Heart left ventricle (tissue), 16 donors: ENCODE measurements at regions not wholly inside any gene's neighbourhood (a gene's known extent, or its start where the extent isn't known, plus 50 kb on each side); places are given as distances from the start of the nearest gene placed in this dataset.

Source experiments
- ATAC-seq, 4 donors: fragments of 200-7000 bp; cut with Tn5 transposase; one replicate each; pipeline ENCODE4 v1.9.1; 2020 to 2022; ENCODE audit warnings: moderate library complexity in 4 of 4, mild to moderate bottlenecking in 3 of 4, moderate number of reproducible peaks in 1 of 4
- DNase-seq, 5 donors: peaks; one replicate each; pipeline ENCODE4 v3.0.0-alpha.2; 2020
- H3K27ac ChIP-seq, 12 donors: fragments of 200-600 bp; sonication (generic) in 4 of 12; one replicate each; pipeline versions ENCODE4 v1.5.0 to v1.8.0; 2016 to 2022; ENCODE audit warnings: mild to moderate bottlenecking in 2 of 12
- H3K27me3 ChIP-seq, 9 donors: fragments of 200-600 bp; sonication (generic) in 2 of 9; one replicate each; pipeline versions ENCODE4 v1.5.1 to v1.8.0; 2016 to 2022; ENCODE audit warnings: mild to moderate bottlenecking in 3 of 9
- H3K36me3 ChIP-seq, 9 donors: fragments of 200-600 bp; sonication (generic) in 2 of 9; one replicate each; pipeline versions ENCODE4 v1.5.0 to v1.8.0; 2018 to 2022; ENCODE audit warnings: mild to moderate bottlenecking in 2 of 9
- H3K4me1 ChIP-seq, 12 donors: fragments of 200-600 bp; sonication (generic) in 4 of 12; one replicate each; pipeline versions ENCODE4 v1.5.0 to v1.8.0; 2016 to 2022; ENCODE audit warnings: mild to moderate bottlenecking in 3 of 12
- H3K4me3 ChIP-seq, 12 donors: fragments of 200-600 bp; sonication (generic) in 4 of 12; one replicate each; pipeline versions ENCODE4 v1.5.0 to v1.8.0; 2017 to 2022; ENCODE audit warnings: mild to moderate bottlenecking in 9 of 12, moderate library complexity in 4 of 12
- H3K9me3 ChIP-seq, 12 donors: fragments of 200-600 bp; sonication (generic) in 4 of 12; one replicate each; pipeline versions ENCODE4 v1.5.0 to v1.8.0; 2016 to 2022; ENCODE audit warnings: mild to moderate bottlenecking in 1 of 12
- POLR2A ChIP-seq, 2 donors: fragments of 450-650 bp; IDR thresholded peaks; one replicate each; pipeline ENCODE4 v1.6.1; 2017; ENCODE audit warnings: antibody characterized with exemption in 2 of 2, mild to moderate bottlenecking in 2 of 2, moderate library complexity in 2 of 2
- WGBS, 4 donors: extraction: QIAGEN DNeasy Blood & Tissue Kit in 2 of 4; methylation state at CpG; one replicate each; pipeline versions ENCODE4 v1.1.5 to v1.1.7; 2013 to 2018; 5-methylcytosine and 5-hydroxymethylcytosine counted together
- intact Hi-C, 10 donors: fragments of 100-400 bp; cut with DNase I; formaldehyde crosslinking; loops; one replicate each; pipeline versions ENCODE4 v1.11.1 to v1.14.2; 2022
- TF ChIP-seq, protein P1 (sequence below), 12 donors: fragments of 200-600 bp; sonication (generic) in 4 of 12; IDR thresholded peaks; one replicate each; pipeline versions ENCODE4 v1.5.0 to v1.8.0; 2018 to 2022; ENCODE audit warnings: antibody characterized with exemption in 12 of 12, mild to moderate bottlenecking in 5 of 12
- donor health status: ischemic (EF 13 %, LVEDD 7.1; RV severe dilation, severe dysfunction).
- donor health status: healthy with polysubstance abuse.
- donor health status: DM: no; HTN: yes; CAD: no.
- donor health status: DM: no; HTN: no; CAD: no.
- donor health status: ischemic (EF 25% LVEDD 6.9; RV normal size, moderate dysfunction).
- donor health status: ischemic (EF 25% LVEDD 5.7; RV mildly dilated, moderate dysfunction).
- donor health status: healthy.
- donor health status: DM: yes; HTN: yes; CAD: no.
- donor health status: ischemic (EF 35%, LVEDD 5.7; RV mildly dilated, moderate dysfunction).
- donor health status: nonischemic (EF 11% LVEDD 7.7; RV severe dilation, severe dysfunction).
- donor health status: DM: yes; HTN: yes; CAD: no.
- donor health status: PGD.
- donor health status: ischemic (EF 29% LVEDD 5.4; RV normal size, mild dysfunction).
- donor health status: nonischemic (EF 23%, LVEDD 6.1; RV moderate dilation, normal function).

DNA sequence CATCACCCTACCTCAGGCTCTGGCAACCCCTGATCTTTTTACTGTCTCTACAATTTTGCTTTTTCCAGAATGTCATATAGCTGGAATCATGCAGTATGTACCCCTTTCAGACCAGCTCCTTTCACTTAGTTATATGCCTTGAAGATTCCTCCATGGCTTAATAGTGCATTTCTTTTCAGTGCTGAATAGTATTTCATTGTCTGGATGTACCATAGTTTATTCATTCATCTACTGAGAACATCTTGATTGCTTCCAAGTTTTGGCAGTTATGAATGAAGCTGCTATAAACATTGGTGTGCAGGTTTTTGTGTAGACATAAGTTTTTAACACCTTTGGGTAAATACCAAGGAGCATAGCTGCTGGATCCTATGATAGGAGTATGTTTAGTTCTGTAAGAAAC is 50.8 kb upstream of the ANP32A start:
- Histone ChIP-seq H3K4me1 (peaks cover 0 to 8% (median 0%) of the 10 kb centered on the region in 12 donors), H3K36me3 (no peaks in the 10 kb centered on the region), H3K9me3 (no peaks in the 10 kb centered on the region), H3K27me3 (peaks cover 0 to 5% (median 0%) of the 10 kb centered on the region in 9 donors), H3K4me3 (no peak overlapping the region), H3K27ac (no peak overlapping the region)
- TF ChIP-seq, protein P1, sequence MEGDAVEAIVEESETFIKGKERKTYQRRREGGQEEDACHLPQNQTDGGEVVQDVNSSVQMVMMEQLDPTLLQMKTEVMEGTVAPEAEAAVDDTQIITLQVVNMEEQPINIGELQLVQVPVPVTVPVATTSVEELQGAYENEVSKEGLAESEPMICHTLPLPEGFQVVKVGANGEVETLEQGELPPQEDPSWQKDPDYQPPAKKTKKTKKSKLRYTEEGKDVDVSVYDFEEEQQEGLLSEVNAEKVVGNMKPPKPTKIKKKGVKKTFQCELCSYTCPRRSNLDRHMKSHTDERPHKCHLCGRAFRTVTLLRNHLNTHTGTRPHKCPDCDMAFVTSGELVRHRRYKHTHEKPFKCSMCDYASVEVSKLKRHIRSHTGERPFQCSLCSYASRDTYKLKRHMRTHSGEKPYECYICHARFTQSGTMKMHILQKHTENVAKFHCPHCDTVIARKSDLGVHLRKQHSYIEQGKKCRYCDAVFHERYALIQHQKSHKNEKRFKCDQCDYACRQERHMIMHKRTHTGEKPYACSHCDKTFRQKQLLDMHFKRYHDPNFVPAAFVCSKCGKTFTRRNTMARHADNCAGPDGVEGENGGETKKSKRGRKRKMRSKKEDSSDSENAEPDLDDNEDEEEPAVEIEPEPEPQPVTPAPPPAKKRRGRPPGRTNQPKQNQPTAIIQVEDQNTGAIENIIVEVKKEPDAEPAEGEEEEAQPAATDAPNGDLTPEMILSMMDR (IDR thresholded peaks at IDR 0.05), result no peak
- no peak for TF ChIP-seq POLR2A (IDR thresholded peaks at IDR 0.05)
- ATAC-seq (no peak), DNase-seq (no peak)
- intact Hi-C loops, result loop anchor here in 6 of 10 donors (2.0 to 10.0 kb wide), 7 partner anchors 34 to 319 kb away; partner anchors contain the start of gene ANP32A (in 1 of the 6)

DNA sequence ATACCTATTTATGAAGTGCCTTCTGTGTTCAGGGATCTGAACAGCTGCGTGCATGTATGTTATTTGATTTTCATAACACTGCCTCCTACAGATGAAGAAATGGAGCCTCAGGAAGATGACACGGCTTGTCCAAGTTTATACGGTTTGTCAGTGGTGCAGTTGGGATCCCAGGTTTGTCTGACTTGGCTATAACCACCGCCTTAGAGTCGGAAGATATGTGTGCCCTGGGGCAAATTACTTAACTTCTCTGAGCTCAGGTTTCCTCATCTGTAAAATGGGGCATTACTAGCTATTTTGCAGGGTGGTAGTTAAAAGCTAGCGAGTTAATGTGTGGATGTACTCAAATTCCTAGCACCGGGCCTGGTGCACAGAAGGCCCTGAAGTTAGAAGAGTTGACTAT is 54.1 kb upstream of the ANP32A start:
- Histone ChIP-seq H3K9me3 (no peaks in the 10 kb centered on the region), H3K27me3 (peaks cover 0 to 4% (median 0%) of the 10 kb centered on the region in 9 donors), H3K4me3 (no peak overlapping the region), H3K36me3 (no peaks in the 10 kb centered on the region), H3K27ac (no peak overlapping the region), H3K4me1 (peaks cover 0 to 8% (median 0%) of the 10 kb centered on the region in 12 donors)
- TF ChIP-seq, protein P1 (IDR thresholded peaks at IDR 0.05), result no peak
- TF ChIP-seq POLR2A (IDR thresholded peaks at IDR 0.05), result no peak
- WGBS, 4 donors, result 94 to 96% (median 95%) methylated on average over 7 of the region's 7 CpGs
- intact Hi-C loops, result loop anchor here (1.0 to 10.0 kb wide), 19 partner anchors 37 to 567 kb away; partner anchors contain the start of gene ANP32A (in 1 of the 10)
- DNase-seq (no peak), ATAC-seq (no peak)

DNA sequence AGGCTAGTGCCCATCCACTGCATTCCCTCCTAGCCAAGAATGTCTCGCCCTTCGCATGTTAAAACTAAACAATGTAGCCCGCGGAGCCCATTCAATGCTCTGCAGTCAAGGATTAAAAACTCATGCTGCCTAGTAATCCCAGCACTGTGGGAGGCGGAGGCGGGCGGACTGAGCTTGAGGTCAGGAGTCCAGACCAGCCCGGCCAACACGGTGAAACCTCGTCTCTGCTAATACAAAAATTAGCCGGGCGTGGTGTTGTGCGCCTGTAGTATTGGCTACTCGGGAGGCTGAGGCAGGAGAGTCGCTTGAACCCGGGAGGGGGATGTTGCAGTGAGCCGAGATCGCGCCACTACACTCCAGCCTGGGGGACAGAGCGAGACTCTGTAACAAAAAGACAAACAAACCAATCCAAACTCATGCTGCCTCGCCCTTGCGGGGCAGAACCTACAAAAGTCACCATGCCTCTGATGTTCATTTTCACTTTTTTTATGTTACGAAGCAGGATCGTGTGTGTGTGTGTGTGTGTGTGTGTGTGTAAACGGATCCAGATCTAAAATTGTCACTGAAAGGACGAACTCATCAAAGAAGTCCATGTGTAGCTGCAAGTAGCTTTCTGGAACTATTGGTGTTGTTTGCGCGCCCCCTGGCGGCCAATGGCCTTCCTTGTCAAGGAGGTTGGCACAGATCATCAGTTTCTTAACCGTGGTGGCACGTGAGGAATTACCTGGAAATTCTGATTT is 54.8 kb upstream of the SPESP1 start:
- Histone ChIP-seq H3K27ac (no peak overlapping the region), H3K9me3 (no peaks in the 10 kb centered on the region), H3K4me3 (peak overlapping the region in 10 of 12 donors; percentile 32 to 53 (median 44)), H3K36me3 (no peaks in the 10 kb centered on the region), H3K4me1 (peaks cover 0 to 8% (median 0%) of the 10 kb centered on the region in 12 donors), H3K27me3 (peaks cover 0 to 4% (median 0%) of the 10 kb centered on the region in 9 donors)
- ATAC-seq (peak; percentile 80 to 96 (median 93)), DNase-seq (peak; percentile 87 to 96 (median 89))
- WGBS, 4 donors, result 11 to 16% (median 12%) methylated on average over 31 of the region's 31 CpGs
- intact Hi-C loops, result loop anchor here (1.0 to 10.0 kb wide), 19 partner anchors 51 to 568 kb away; partner anchors contain the start of gene ANP32A (in 1 of the 10)
- no peak for TF ChIP-seq POLR2A (IDR thresholded peaks at IDR 0.05)
- TF ChIP-seq, protein P1 (IDR thresholded peaks at IDR 0.05), result peak; percentile 77 to 91 (median 86)

DNA sequence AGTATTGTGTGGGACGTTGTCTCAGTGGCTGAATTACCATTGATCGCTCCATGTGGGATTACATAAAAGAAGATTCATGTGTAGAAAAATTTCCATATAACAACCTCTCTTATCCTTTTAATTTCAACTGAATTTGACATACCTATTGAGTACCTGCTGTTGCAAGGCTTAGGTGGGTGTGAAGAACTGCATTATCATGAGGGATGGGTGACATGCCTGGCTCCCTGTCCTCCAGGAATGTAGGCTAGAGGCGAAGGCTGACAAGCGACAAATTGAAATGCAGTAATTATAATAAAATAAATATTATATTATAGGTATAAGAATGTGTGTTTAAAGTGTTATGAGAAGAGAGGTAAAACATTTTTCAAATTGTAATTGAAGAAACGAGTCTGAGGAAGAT is 52.7 kb upstream of the SPESP1 start:
- intact Hi-C loops, result loop anchor here in 9 of 10 donors (2.0 to 10.0 kb wide), 10 partner anchors 53 to 570 kb away; partner anchors contain the start of gene ANP32A (in 1 of the 9)

More for the DNA sequence above, 52.7 kb upstream of the SPESP1 start:
- ATAC-seq (no peak), DNase-seq (no peak)
- TF ChIP-seq, protein P1 (IDR thresholded peaks at IDR 0.05), result no peak
- TF ChIP-seq POLR2A (IDR thresholded peaks at IDR 0.05), result no peak
- Histone ChIP-seq H3K36me3 (no peaks in the 10 kb centered on the region), H3K4me1 (peaks cover 0 to 8% (median 0%) of the 10 kb centered on the region in 12 donors), H3K27ac (no peak overlapping the region), H3K9me3 (no peaks in the 10 kb centered on the region), H3K27me3 (peaks cover 0 to 4% (median 0%) of the 10 kb centered on the region in 9 donors), H3K4me3 (no peak overlapping the region)
- WGBS, 4 donors, result 86 to 94% (median 90%) methylated on average over 5 of the region's 5 CpGs
